GM18520 (cell line): ENCODE measurements at regions not wholly inside any gene's neighbourhood (a gene's known extent, or its start where the extent isn't known, plus 50 kb on each side); places are given as distances from the start of the nearest gene placed in this dataset.

ENCODE experiments used
- ATAC-seq: cut with Tn5 transposase; IDR thresholded peaks from one replicate; pipeline ENCODE4 v1.9.1; 2021; ENCODE audit not compliant: unreplicated experiment

DNA sequence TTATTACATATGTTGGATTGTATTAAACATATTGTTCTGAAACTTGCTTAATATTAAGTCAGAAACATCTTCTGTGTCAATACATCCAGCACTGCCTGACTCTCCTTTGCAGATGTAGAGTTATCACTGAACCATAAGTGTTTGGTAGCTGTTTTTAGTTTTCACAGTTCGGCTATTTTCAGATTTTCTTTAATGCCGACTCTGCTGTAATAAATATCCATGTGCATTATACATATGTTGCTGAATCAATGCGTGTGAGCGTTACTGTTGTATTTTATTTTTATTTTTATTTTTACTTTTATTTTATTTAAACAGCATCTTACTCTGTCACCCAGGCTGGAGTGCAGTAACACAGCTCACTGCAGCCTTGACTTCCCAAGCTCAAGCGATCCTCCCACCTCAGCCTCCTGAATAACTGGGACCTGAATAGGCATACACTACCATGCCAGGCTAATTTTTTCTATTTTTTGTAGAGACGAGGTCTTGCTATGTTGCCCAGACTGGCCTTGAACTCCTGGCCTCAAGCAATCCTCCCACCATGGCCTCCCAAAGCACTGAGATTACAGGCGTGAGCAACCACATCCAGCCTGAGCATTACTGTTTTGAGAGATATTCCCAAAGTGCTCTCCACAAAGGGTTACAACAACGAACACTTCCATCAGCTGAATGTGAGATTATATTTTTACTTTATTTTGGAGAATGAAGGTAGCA is 50.7 kb upstream of the NOCT start:
- no peak for ATAC-seq

DNA sequence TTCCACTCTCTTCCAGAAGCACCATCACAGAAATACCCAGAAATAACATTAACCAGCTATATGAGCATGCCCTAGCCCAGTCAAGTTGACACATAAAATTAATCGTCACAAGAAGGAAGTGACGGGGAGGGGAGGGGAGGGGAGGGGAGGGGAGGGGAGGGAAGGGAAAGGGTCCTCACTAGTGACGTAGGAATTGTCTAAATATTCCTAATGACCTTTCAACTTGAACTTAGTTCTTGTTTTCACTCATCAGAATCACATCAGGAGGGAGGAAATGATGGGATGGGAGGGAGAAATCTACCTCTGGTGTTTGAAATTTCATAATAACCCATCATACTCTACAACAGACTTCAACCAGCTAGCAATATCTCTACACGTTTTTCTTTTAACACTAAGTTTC is 52.2 kb upstream of the NOCT start:
- no peak for ATAC-seq

- ATAC-seq = no peak
Observed at GRCh38 chr4:138961664-138962063, 53.9 kb upstream of the NOCT start.

GRCh38 chr4:138961129-138961528 is 54.5 kb upstream of the NOCT start:
- ATAC-seq = no peak

DNA sequence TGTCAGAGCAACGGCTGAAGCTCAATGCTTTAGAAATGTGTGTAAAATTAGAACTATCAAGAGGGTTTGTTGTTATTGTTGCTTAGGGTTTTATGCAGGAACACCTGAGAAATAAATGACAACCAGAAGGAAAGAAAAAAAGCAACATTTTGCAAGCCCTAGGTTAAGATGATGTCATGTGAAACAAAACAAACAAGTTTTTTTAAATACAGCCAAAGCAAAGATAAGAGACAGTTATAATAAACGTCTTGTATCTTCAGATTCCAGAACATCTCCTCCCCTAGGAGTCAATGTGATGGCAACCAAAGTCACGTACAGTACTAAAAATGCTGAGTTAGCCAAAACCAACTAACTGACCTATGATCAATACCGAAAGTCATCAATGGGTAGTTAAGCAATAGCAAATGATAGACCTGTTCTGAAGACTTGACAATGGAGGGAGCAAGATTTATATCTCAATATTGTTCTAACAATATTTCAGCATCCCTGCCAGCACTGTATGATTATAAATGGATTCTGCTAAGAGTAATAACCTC is 55.3 kb upstream of the NOCT start:
- ATAC-seq = no peak

DNA sequence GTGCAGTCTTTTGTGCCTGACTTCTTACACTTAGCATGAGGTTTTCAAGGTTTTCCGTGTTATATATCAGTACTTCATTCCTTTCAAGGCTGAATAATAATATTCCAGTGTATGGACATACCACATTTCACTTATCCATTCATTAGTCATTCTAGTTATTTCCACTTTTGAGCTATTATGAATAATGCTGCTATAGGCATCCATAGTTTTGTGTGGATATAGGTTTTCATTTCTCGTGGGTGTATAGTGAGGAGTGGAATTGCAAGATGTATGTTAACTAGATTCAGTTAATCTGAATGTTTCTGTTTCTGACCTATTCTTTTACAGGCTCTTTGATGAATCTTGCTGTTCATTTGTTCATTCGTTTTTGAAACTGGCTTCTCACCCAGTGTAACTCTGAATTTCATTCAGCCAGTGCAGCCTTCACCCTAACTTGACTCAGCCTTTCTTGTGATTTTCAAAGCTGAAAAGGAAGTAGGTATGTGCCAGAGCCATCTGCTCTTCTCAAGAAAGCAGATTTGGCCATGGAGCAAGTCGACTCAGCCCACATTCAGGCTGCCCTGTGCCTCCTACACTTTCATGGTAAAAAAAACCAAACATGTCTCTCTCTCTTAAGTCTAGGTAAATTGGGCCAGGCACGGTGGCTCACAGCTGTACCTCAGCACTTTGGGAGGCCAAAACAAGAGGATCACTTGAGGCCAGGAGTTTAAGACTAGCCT is 56.3 kb upstream of the NOCT start:
- no peak for ATAC-seq

- ATAC-seq = no peak
Observed at GRCh38 chr4:138958519-138958918, 57.1 kb upstream of the NOCT start.

- ATAC-seq = no peak
Observed at GRCh38 chr4:138957302-138957701, 58.3 kb upstream of the NOCT start.

DNA sequence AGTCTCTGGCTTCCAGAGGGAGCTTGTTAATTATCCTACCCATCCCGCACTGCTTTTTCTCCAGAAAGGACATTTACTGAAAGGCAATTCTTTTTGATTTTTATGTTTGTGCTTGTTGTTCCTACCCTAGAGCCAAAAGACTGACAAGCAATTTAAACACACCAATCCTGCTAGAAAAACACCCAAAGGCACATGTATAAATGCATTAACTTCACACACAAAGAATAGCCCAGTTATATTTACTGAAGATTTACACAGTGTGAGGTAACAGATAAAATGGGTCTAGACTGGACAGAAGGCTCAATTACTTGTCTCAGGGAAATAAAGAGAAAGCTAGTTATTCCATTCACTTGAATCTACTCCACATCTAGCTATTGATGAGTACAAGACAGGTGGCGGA is 61.2 kb upstream of the NOCT start:
- ATAC-seq = no peak

DNA sequence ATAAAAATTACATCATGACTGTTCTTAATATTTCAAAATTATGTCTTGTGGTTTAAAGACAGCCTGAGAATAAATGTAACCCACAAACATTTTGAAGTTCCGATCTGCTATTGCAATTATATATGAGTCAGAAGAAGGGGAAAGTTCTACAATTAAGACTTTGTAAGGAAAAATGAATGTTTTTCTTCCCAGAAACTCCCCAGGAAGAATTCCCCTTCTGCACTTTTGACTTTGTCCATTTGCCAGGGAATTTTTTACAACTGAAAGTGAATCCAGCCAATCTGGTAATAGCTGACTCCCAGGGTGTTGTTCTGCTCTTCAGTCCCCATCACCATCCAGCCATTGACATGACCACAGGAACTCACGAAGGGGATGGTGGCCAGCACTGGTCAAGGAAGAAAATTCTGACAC is 61.6 kb upstream of the NOCT start:
- no peak for ATAC-seq

DNA sequence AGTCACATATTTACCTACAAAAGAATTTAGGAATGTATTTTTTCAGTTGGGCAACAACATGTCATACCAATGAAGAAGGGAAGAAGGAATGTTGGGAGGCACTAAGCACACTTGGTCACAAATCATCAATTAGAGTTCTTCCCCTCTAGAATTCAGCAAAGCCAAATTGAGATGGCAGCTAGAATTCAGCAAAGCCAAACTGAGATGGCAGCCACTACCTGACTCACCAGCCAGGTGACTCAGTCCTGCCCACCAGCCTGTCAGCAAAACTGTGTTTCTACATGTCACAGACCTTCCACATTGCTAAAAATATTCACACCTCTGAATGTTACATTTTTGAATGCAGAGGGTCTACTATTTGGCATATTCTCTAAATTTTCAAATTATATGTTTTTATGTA is 63.2 kb upstream of the NOCT start:
- no peak for ATAC-seq

- ATAC-seq = no peak
Observed at GRCh38 chr4:138951764-138952163, 63.8 kb upstream of the NOCT start.

DNA sequence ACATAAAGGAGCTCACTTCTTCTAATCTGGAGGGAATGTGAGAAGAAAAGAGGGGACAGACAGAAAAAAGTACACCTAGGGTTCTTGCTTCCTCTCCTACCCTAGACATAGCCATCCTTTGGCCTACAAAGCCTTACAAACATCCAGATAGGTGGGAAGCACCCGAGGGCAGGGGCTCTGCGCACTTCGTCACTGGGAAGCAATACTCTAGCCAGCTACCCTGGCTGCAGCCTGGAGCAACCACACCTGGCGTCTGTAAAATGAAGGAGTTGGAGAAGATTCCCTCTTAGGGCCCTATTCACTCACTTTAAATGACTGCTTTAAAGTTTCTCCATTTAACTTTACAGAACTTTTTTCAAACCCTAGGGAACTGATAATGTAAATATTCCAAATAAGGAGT is 65.7 kb upstream of the NOCT start:
- no peak for ATAC-seq

GRCh38 chr4:138948918-138949317 is 66.7 kb upstream of the NOCT start:
- ATAC-seq = no peak

- ATAC-seq = no peak
Observed at GRCh38 chr4:138946306-138946705, 69.3 kb upstream of the NOCT start.

DNA sequence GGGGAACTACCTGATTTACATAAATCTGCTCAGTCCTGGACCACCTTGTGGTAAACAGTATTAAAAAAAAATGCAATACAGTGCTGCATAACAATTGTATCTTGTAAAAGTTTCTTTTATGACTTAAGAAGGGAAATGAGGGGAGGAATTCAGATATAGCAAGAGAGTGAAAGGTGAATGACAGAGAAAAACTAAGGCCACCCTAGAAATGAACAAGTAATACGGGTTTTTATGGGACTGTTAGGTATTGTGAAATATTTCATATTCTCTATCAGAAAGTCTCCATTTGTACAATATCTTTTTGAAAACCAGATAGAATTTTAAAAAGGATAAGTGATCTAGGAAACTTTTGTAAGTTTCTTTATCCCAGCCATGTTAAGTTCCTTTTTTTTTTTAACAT is 69.7 kb upstream of the NOCT start:
- ATAC-seq = no peak

GRCh38 chr4:138945401-138945800 is 70.2 kb upstream of the NOCT start:
- no peak for ATAC-seq

- no peak for ATAC-seq
Observed at GRCh38 chr4:138943893-138944292, 71.7 kb upstream of the NOCT start.

- ATAC-seq = no peak
Observed at GRCh38 chr4:138941037-138941436, 74.5 kb upstream of the NOCT start.

GRCh38 chr4:138939960-138940359 is 75.6 kb upstream of the NOCT start:
- ATAC-seq = no peak

DNA sequence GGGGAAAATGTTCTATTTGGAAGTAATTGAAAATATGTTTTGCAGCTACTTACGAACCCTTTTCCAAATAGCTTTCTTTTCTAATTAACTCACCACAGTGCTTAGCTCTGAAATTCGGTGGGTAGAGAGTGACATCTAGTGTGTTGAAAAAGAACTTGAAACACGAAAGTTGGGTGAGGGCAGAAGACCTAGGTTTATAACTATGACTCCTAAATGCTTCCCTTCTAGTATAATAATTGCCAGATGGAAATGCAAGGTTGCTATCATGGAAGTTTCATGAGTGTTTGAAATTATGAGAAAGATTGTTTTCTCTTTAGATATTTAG is 77.3 kb upstream of the NOCT start:
- ATAC-seq = no peak

- no peak for ATAC-seq
Observed at GRCh38 chr4:138935135-138935807, 80.3 kb upstream of the NOCT start.
